OCI-LY3 (cell line): ENCODE measurements at regions not wholly inside any gene's neighbourhood (a gene's known extent, or its start where the extent isn't known, plus 50 kb on each side); places are given as distances from the start of the nearest gene placed in this dataset.

Experiments used
- H2AFZ ChIP-seq: fragments of 200-600, 300-600 bp; shearing (Covaris generic); 2 replicates; pipeline ENCODE4 v1.6.0; 2014; ENCODE audit warnings: antibody characterized with exemption, low read depth, low read length
- H3K27ac ChIP-seq: fragments of 200-600, 300-600 bp; sonication (generic); 2 replicates; pipeline ENCODE4 v1.5.1; 2014; ENCODE audit warnings: mild to moderate bottlenecking, low read length, moderate library complexity, mixed read lengths
- H3K27me3 ChIP-seq: fragments of 200-600, 300-600 bp; sonication (generic); 2 replicates; pipeline ENCODE4 v1.6.1; 2014; ENCODE audit warnings: low read depth, low read length, mixed read lengths
- H3K36me3 ChIP-seq: fragments of 200-600, 300-600 bp; sonication (generic); replicated peaks from 2 replicates; pipeline ENCODE3; 2014; ENCODE audit warnings: low read depth, low read length, mixed read lengths
- H3K4me1 ChIP-seq: fragments of 300-600, 200-600 bp; sonication (generic); 2 replicates; pipeline ENCODE4 v1.6.1; 2014; ENCODE audit warnings: low read length, mixed read lengths
- H3K4me2 ChIP-seq: fragments of 200-600, 300-600 bp; sonication (generic); 2 replicates; pipeline ENCODE4 v1.6.1; 2014; ENCODE audit warnings: low read length, mixed read lengths
- H3K4me3 ChIP-seq: fragments of 300-600, 200-600 bp; sonication (generic); 2 replicates; pipeline ENCODE4 v1.5.1; 2014; ENCODE audit warnings: antibody characterized with exemption, mild to moderate bottlenecking, low read length, moderate library complexity
- H3K79me2 ChIP-seq: fragments of 300-600, 200-600 bp; shearing (Covaris generic); 2 replicates; pipeline ENCODE4 v1.6.1; 2014; ENCODE audit warnings: mild to moderate bottlenecking, low read length, mixed read lengths
- H3K9ac ChIP-seq: fragments of 300-600, 200-600 bp; shearing (Covaris generic); 2 replicates; pipeline ENCODE4 v1.6.0; 2014; ENCODE audit warnings: mild to moderate bottlenecking, low read length, moderate library complexity
- H3K9me3 ChIP-seq: fragments of 200-600, 300-600 bp; shearing (Covaris generic); 2 replicates; pipeline ENCODE4 v1.6.1; 2014; ENCODE audit warnings: low read length, mixed read lengths; ENCODE audit not compliant: insufficient read depth
- H4K20me1 ChIP-seq: fragments of 200-600, 300-600 bp; sonication (generic); 2 replicates; pipeline ENCODE4 v1.6.1; 2016; ENCODE audit warnings: low read length, mixed read lengths; ENCODE audit not compliant: insufficient read depth
- CTCF ChIP-seq: fragments of 200-600, 300-600 bp; sonication (generic); IDR thresholded peaks from 2 replicates; pipeline ENCODE4 v1.5.1; 2014; ENCODE audit warnings: antibody characterized with exemption, low read length, low read depth
- EZH2phosphoT487 ChIP-seq: fragments of 200-600 bp; shearing (Covaris generic); IDR thresholded peaks from 2 replicates; pipeline ENCODE4 v1.6.1; 2018; ENCODE audit warnings: antibody characterized with exemption, mixed run types, low read depth

GRCh38 chr18:43588838-43589237 lies 311.5 kb upstream of the SYT4 start:
- 0 out of 2 replicates have a peak overlapping the region, but pooled peaks have one; percentile 1 for H2AFZ ChIP-seq
- H3K9ac ChIP-seq = no peak overlapping the region
- 0 out of 2 replicates have a peak, but pooled peaks cover 3% of the 10 kb centered on the region for H3K9me3 ChIP-seq
- no peaks in the 10 kb centered on the region for H3K79me2 ChIP-seq
- no peak overlapping the region for H3K4me3 ChIP-seq
- H3K27ac ChIP-seq = no peak overlapping the region; the same call in 1 of the 2 replicates
- no peak overlapping the region for H3K4me2 ChIP-seq
- no peak for TF ChIP-seq CTCF
- TF ChIP-seq EZH2phosphoT487 = no peak
- H4K20me1 ChIP-seq = no peaks in the 10 kb centered on the region
- peaks cover 19% of the 10 kb centered on the region for H3K36me3 ChIP-seq
- H3K27me3 ChIP-seq = no peaks in the 10 kb centered on the region
- peaks cover 64% of the 10 kb centered on the region for H3K4me1 ChIP-seq

- Histone ChIP-seq H3K79me2 (no peaks in the 10 kb centered on the region), H3K27ac (no peak overlapping the region), H3K36me3 (peaks cover 13% of the 10 kb centered on the region)
Observed at GRCh38 chr18:43589611-43590151, 312.4 kb upstream of the SYT4 start.

DNA sequence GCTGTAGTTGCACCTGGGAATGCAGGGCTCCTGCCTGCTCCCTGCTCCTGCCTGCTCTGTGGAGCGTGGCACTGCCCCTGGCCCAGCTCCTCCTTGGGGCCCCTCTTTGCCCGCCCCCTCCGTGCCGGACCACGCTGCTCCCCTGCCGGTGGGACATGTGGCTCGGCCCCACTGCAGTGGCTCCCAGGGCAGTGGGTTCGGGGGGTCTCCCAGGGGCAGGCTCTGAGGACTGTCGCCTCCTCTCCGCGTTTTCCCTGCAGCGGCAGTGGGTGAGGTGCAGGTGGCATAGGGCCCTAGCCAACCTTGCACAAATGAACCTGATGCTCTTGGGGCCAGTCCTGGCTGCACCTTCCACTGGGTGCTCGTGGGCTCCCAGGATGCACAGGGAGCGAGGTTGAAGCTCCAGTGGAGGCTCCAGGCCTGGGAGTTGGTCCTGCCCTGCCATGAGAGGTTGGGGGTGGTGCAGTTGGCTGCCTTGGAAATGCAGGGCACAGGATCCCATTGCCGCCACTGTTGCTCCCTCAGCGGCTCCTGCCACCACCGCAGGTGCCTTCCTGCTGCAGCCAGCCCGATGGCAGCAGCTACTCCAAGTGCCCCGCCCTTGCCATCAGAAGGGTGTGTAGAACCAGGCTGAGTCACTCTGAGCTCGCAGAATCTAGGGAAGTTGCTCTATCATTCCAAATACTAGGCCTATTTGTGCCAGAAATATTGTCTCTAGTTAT lies 313.1 kb upstream of the SYT4 start:
- TF ChIP-seq EZH2phosphoT487 (no peak), CTCF (no peak)
- Histone ChIP-seq H3K79me2 (no peaks in the 10 kb centered on the region), H3K9me3 (0 out of 2 replicates have a peak, but pooled peaks cover 3% of the 10 kb centered on the region), H3K4me1 (peaks cover 65% of the 10 kb centered on the region), H4K20me1 (no peaks in the 10 kb centered on the region), H3K36me3 (peaks cover 9% of the 10 kb centered on the region), H3K27me3 (no peaks in the 10 kb centered on the region), H3K27ac (no peak overlapping the region), H3K4me3 (no peak overlapping the region), H3K9ac (no peak overlapping the region), H2AFZ (no peak overlapping the region), H3K4me2 (no peak overlapping the region)

More at GRCh38 chr18:43589611-43590151, 312.4 kb upstream of the SYT4 start:
- Histone ChIP-seq H3K9me3 (0 out of 2 replicates have a peak, but pooled peaks cover 3% of the 10 kb centered on the region), H2AFZ (no peak overlapping the region), H4K20me1 (no peaks in the 10 kb centered on the region), H3K9ac (no peak overlapping the region), H3K4me3 (no peak overlapping the region), H3K4me2 (no peak overlapping the region), H3K4me1 (peaks cover 66% of the 10 kb centered on the region), H3K27me3 (no peaks in the 10 kb centered on the region)
- TF ChIP-seq CTCF (no peak), EZH2phosphoT487 (no peak)

DNA sequence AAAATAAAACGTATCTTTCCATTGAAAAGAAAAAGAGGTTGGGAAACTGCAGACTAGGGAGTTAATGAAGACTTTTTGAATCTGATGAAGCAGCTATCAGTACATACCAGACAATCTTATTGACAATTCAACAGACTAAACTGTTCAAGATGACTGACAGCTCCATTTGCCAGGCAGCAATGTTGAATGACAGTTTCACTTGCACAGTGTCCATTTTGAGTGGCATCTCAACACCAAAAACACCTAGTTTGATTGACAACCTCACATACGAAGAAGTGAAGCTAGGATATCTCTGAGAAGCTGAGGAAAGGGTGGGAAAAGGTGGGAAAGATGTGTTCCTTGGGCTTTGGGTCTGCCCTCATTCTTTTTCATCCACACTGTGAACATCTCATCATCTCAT lies 315.0 kb upstream of the SYT4 start:
- Histone ChIP-seq H3K4me1 (peaks cover 67% of the 10 kb centered on the region), H3K27me3 (no peaks in the 10 kb centered on the region), H3K27ac (peak overlapping the region; percentile 37), H2AFZ (peak overlapping the region; percentile 1), H3K36me3 (no peaks in the 10 kb centered on the region), H3K9me3 (no peaks in the 10 kb centered on the region), H4K20me1 (no peaks in the 10 kb centered on the region), H3K79me2 (no peaks in the 10 kb centered on the region), H3K4me2 (peak overlapping the region; percentile 17), H3K9ac (peak overlapping the region; percentile 2; the same call in 1 of the 2 replicates), H3K4me3 (no peak overlapping the region)
- no peak for TF ChIP-seq EZH2phosphoT487
- no peak for TF ChIP-seq CTCF
